A673 (cell line): ENCODE measurements at regions not wholly inside any gene's neighbourhood (a gene's known extent, or its start where the extent isn't known, plus 50 kb on each side); places are given as distances from the start of the nearest gene placed in this dataset.
"Not testable (repeated sequence)": the region's sequence is repeated elsewhere in the genome, so short reads cannot be mapped to it uniquely, and the experiment has no call there.

ENCODE experiments used
- BruUV-seq: library from RNA; stranded (reverse); fragments of 400-500 nt; replicated peaks from 2 replicates; lab custom pipeline; 2021; lab: Mats Ljungman, UMichigan
- CTCF ChIA-PET: fragments of 300-600 bp; sonication (Branson Sonifier 250); formaldehyde crosslinking; loops from one replicate; lab custom pipeline; 2022; ENCODE audit warnings: antibody characterized with exemption; lab: Charles Lee
- POLR2A ChIA-PET: fragments of 300-600 bp; sonication (Branson Sonifier 250); formaldehyde crosslinking; loops from one replicate; lab custom pipeline; 2022; ENCODE audit warnings: antibody characterized with exemption; ENCODE audit not compliant: low non-redundant PET; lab: Charles Lee
- DNase-seq: peaks from one replicate; pipeline ENCODE4 v3.0.0-alpha.2; 2015; ENCODE audit warnings: low spot score
- H3K27ac ChIP-seq: fragments of 200-600 bp; sonication (generic); 2 replicates; pipeline ENCODE4 v1.5.1; 2016; ENCODE audit warnings: mixed run types, low read depth, mild to moderate bottlenecking, mixed read lengths, antibody characterized with exemption, low read length; ENCODE audit not compliant: poor library complexity, severe bottlenecking
- H3K27me3 ChIP-seq: fragments of 200-600 bp; sonication (generic); replicated peaks from 2 replicates; pipeline ENCODE4 v1.6.1; 2017; ENCODE audit warnings: mixed run types, low read depth, mild to moderate bottlenecking, mixed read lengths, antibody characterized with exemption, low read length; ENCODE audit not compliant: insufficient read depth, poor library complexity
- H3K36me3 ChIP-seq: fragments of 200-600 bp; sonication (generic); 2 replicates; pipeline ENCODE4 v1.6.1; 2016; ENCODE audit warnings: mixed run types, mild to moderate bottlenecking, mixed read lengths, antibody characterized with exemption, low read length; ENCODE audit not compliant: insufficient read depth, poor library complexity, severe bottlenecking
- H3K4me1 ChIP-seq: fragments of 200-600 bp; sonication (generic); 2 replicates; pipeline ENCODE4 v1.6.1; 2017; ENCODE audit warnings: mixed run types, mild to moderate bottlenecking, mixed read lengths, antibody characterized with exemption, low read length; ENCODE audit not compliant: insufficient read depth, poor library complexity, severe bottlenecking
- H3K4me3 ChIP-seq: fragments of 200-600 bp; sonication (generic); 2 replicates; pipeline ENCODE4 v1.5.1; 2016; ENCODE audit warnings: low read depth, mixed run types, mild to moderate bottlenecking, mixed read lengths, low read length; ENCODE audit not compliant: poor library complexity, severe bottlenecking
- H3K9me3 ChIP-seq: fragments of 200-600 bp; sonication (generic); 2 replicates; pipeline ENCODE4 v1.6.1; 2016; ENCODE audit warnings: mixed run types, low read depth, mild to moderate bottlenecking, mixed read lengths, antibody characterized with exemption, low read length; ENCODE audit not compliant: poor library complexity, severe bottlenecking
- EZH2 ChIP-seq: fragments of 200-600 bp; sonication (generic); IDR thresholded peaks from 2 replicates; pipeline ENCODE4 v1.6.1; 2017; ENCODE audit warnings: borderline replicate concordance, low read depth, mild to moderate bottlenecking, mixed read lengths, antibody characterized with exemption, low read length; ENCODE audit not compliant: poor library complexity, severe bottlenecking
- intact Hi-C: fragments of 100-400 bp; cut with micrococcal nuclease; formaldehyde crosslinking; loops from one replicate; pipeline ENCODE4 v1.10.0; 2022; ENCODE audit not compliant: unreplicated experiment
- TF ChIP-seq, protein P1 (sequence below): fragments of 300-800, 200-600 bp; sonication (generic); conservative IDR thresholded peaks from 2 replicates; pipeline ENCODE4 v1.5.1; 2017; ENCODE audit warnings: low read depth, mild to moderate bottlenecking, antibody characterized with exemption, low read length, moderate library complexity, mixed read lengths

DNA sequence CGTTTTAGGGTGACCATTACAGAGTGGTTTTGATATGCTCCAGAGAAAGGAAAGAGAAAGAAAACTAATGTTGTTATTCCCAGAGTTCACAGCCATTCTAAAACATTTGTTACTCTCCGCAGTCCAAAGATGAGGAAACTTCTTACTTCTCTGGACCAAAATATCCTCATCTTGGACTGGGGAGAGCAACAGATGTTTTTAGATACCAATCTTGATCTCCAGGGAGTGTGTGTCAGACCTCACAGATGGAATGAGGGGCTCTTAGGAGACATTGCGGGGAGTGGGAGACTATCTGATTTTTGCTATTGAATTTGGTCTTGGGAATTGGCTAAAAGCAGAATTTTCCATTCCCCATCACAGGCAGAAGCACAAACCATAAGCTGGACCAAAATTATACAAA is 110.8 kb downstream of the TNFAIP3 start:
- no peak for DNase-seq
- no peak overlapping the region for H3K27ac ChIP-seq
- no peaks in the 10 kb centered on the region for H3K36me3 ChIP-seq
- BruUV-seq, result no TSS peak
- intact Hi-C loops, result loop anchor here (10.0 kb wide), 1 partner anchor 273 kb away; no protein-coding TSS in a partner anchor
- CTCF ChIA-PET, result no interaction called here
- no peaks in the 10 kb centered on the region for H3K9me3 ChIP-seq
- POLR2A ChIA-PET, result no interaction called here
- no peak overlapping the region for H3K4me3 ChIP-seq
- H3K27me3 ChIP-seq, result no peaks in the 10 kb centered on the region
- TF ChIP-seq EZH2, result no peak
- TF ChIP-seq, protein P1, sequence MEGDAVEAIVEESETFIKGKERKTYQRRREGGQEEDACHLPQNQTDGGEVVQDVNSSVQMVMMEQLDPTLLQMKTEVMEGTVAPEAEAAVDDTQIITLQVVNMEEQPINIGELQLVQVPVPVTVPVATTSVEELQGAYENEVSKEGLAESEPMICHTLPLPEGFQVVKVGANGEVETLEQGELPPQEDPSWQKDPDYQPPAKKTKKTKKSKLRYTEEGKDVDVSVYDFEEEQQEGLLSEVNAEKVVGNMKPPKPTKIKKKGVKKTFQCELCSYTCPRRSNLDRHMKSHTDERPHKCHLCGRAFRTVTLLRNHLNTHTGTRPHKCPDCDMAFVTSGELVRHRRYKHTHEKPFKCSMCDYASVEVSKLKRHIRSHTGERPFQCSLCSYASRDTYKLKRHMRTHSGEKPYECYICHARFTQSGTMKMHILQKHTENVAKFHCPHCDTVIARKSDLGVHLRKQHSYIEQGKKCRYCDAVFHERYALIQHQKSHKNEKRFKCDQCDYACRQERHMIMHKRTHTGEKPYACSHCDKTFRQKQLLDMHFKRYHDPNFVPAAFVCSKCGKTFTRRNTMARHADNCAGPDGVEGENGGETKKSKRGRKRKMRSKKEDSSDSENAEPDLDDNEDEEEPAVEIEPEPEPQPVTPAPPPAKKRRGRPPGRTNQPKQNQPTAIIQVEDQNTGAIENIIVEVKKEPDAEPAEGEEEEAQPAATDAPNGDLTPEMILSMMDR, result no peak
- no peaks in the 10 kb centered on the region for H3K4me1 ChIP-seq

DNA sequence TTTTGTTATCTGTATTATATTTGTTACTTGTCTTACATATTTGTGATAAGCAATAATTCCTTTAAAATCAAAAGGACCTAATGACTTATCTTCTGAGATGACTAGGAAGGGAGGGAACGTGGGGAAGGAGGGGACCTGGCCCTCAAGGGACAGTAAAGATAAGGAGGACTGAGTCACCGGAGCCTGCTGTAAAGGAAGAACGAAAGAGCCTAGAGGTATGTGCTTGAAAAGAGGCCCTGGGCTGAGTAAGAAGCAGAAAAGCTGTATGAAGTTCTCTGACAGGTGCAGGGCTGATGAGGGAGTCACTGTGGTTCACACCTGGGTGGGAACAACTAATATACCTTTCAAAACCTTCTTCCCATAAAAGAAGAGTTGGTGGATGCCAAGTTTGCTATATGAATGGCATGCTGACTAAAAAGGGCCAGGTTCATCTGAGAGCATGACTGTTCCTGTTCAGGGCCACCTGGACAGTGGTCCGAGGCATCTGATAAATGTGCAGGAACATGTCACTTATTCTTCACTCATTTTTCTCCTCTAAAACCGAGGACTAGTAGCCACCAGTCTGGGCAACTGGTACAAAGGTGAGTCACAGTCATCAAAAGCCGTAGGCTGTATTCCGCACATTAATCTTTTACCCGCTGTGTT is 111.3 kb downstream of the TNFAIP3 start:
- Histone ChIP-seq H3K36me3 (no peaks in the 10 kb centered on the region), H3K4me1 (no peaks in the 10 kb centered on the region), H3K9me3 (no peaks in the 10 kb centered on the region), H3K4me3 (no peak overlapping the region), H3K27me3 (no peaks in the 10 kb centered on the region), H3K27ac (no peak overlapping the region)
- no peak for DNase-seq
- no TSS peak for BruUV-seq
- ChIA-PET POLR2A (no interaction called here), CTCF (no interaction called here)
- intact Hi-C loops, result loop anchor here (10.0 kb wide), 1 partner anchor 274 kb away; no protein-coding TSS in a partner anchor
- TF ChIP-seq, protein P1, result no peak
- no peak for TF ChIP-seq EZH2

DNA sequence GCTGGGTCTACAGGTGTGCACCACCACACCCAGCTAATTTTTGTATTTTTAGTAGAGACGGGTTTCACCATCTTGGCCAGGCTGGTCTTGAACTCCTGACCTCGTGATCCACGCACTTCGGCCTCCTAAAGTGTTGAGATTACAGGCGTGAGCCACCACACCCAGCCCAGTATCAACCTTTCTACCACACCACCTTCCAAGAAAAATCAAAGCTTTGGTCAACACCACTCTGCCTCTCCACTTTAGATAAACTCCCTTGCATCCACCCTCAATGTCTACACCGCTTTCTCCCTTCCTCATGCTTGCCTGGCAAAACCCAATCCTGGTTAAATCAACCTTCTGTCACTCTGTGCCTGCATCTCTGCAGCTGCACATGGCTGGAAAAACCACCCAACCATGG is 112.2 kb downstream of the TNFAIP3 start:
- H3K4me1 ChIP-seq, H3K4me3 ChIP-seq, H3K36me3 ChIP-seq, H3K9me3 ChIP-seq, CTCF ChIA-PET, BruUV-seq, DNase-seq, POLR2A ChIA-PET, H3K27ac ChIP-seq, H3K27me3 ChIP-seq: not testable (repeated sequence)
- intact Hi-C loops, result loop anchor here (10.0 kb wide), 1 partner anchor 274 kb away; no protein-coding TSS in a partner anchor

DNA sequence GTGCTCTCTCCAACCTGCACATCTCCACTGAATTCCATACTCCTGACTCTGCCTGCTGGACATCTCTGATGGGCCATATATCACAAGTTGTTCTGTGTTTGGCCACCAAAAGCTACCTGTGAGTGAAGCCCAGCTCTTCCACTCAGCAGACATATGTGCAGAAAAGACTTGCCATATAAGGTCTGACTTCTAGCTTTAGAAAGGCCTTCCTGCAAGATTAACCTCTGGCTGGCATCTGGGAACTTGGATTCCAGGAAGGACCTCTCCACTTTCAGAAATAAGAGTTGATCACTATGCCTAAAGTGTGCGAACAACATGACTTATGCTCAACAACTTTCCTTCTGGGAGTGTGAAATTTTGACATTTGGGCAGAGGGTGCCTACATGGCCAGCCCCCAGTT is 113.7 kb downstream of the TNFAIP3 start:
- intact Hi-C loops, result no loop called here
- TF ChIP-seq, protein P1, result no peak
- TF ChIP-seq EZH2, result no peak
- Histone ChIP-seq H3K4me3 (no peak overlapping the region), H3K36me3 (no peaks in the 10 kb centered on the region), H3K27me3 (no peaks in the 10 kb centered on the region), H3K27ac (no peak overlapping the region), H3K9me3 (no peaks in the 10 kb centered on the region), H3K4me1 (no peaks in the 10 kb centered on the region)
- ChIA-PET CTCF (no interaction called here), POLR2A (interaction anchor here (0.5 kb wide), 1 partner anchor 9 kb away, joined by 3 read pairs; no protein-coding TSS in a partner anchor)
- no TSS peak for BruUV-seq
- DNase-seq, result no peak
